ENCODE measurements at regions not wholly inside any gene's neighbourhood (a gene's known extent, or its start where the extent isn't known, plus 50 kb on each side); places are given as distances from the start of the nearest gene placed in this dataset.

DNA sequence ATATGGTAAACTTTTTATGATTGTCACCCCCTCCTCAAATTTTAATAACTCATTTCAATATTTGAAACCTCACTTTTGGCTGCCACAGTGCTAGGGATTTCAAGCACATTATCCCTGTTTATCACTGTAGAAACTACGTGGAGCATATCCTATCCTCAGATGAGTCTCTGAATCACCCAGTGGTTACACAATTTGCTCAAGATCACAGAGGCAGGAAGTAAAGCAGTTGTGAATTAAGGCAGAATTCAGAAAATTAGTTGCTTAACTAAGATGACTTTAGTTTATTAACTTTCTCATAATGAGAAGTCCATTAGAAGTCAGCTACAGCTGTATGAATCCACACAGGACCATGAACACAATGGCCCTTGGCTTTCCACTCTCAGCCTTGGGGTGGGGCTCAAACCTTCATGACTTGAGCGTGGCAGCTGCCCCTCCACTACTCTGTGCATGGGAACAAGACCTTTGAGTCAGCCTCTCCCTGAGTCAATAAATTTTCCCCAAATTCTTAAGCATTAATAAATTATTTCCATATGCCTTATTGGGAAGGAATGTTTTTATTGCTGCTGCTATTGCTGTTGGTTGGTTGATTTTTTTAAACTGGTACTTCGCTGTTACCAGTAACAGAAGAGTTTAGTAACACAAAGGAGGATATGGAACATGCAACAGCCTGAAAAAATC lies 369.0 kb downstream of the CBLN2 start:
- no peak for DNase-seq (ENCODE audit: insufficient read length, low spot score)
- no peak for FAIRE-seq
- TF ChIP-seq POLR2A (IDR thresholded peaks at IDR 0.05; ENCODE audit: low read depth, low read length) (no peak), TAF1 (IDR thresholded peaks at IDR 0.05; ENCODE audit: low read depth, low read length) (no peak), POLR2AphosphoS5 (IDR thresholded peaks at IDR 0.05; ENCODE audit: low read depth, low read length) (no peak), SPI1 (IDR thresholded peaks at IDR 0.05; ENCODE audit: low read depth, low read length) (no peak), POU2F2 (IDR thresholded peaks at IDR 0.05; ENCODE audit: low read depth, low read length) (no peak), PAX5 (IDR thresholded peaks at IDR 0.05; ENCODE audit: insufficient read depth, low read length, severe bottlenecking) (no peak)

DNA sequence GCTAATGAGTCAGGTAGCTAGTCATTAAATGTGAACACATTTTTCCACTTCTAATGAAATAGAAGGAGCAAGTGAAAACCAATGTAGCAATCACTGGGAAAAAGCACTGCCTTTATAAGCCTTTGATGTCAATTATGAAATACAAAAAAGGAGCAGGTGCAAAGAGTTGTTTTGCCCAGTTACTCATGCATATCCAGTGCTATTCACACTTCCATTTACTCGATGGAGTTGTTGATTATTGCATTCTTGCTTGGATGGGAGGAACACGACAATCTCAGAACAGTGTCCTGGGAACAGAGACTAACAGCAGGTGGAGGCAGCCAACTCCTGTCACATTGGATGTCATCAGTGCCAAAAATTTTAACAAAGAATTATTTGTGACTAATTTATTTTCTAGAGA lies 372.5 kb downstream of the CBLN2 start:
- FAIRE-seq: no peak
- no peak for DNase-seq (ENCODE audit: insufficient read length, low spot score)
- TF ChIP-seq PAX5 (IDR thresholded peaks at IDR 0.05; ENCODE audit: insufficient read depth, low read length, severe bottlenecking) (no peak), POLR2A (IDR thresholded peaks at IDR 0.05; ENCODE audit: low read depth, low read length) (no peak), POLR2AphosphoS5 (IDR thresholded peaks at IDR 0.05; ENCODE audit: low read depth, low read length) (no peak), POU2F2 (IDR thresholded peaks at IDR 0.05; ENCODE audit: low read depth, low read length) (no peak), TAF1 (IDR thresholded peaks at IDR 0.05; ENCODE audit: low read depth, low read length) (no peak), SPI1 (IDR thresholded peaks at IDR 0.05; ENCODE audit: low read depth, low read length) (no peak)

DNA sequence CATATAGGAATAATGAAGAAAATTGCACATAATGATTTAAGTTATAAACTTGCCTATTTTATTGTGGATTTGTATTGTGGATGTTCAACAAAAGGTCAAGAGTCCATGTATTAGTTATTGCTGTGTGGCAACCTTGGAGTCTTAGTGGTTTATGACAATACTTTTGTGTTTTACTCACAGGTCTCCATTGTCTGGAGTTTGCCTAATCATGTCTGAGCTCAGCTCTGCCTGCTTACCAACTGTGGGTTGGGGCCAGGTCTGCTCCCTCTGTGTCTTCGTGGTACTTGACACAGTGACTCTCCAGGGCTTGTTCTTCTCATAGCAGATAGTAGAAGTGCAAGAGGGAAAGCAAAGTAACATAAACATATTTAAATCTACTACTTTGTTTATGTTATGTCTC lies 382.5 kb downstream of the CBLN2 start:
- TF ChIP-seq POLR2A (IDR thresholded peaks at IDR 0.05; ENCODE audit: low read depth, low read length) (no peak), SPI1 (IDR thresholded peaks at IDR 0.05; ENCODE audit: low read depth, low read length) (no peak), TAF1 (IDR thresholded peaks at IDR 0.05; ENCODE audit: low read depth, low read length) (no peak), POLR2AphosphoS5 (IDR thresholded peaks at IDR 0.05; ENCODE audit: low read depth, low read length) (no peak)
- no peak for DNase-seq (ENCODE audit: insufficient read length, low spot score)
- no peak for FAIRE-seq

GRCh38 chr18:72160510-72161445 lies 383.4 kb downstream of the CBLN2 start:
- DNase-seq (ENCODE audit: insufficient read length, low spot score) (no peak), FAIRE-seq (no peak)
- TF ChIP-seq SPI1 (IDR thresholded peaks at IDR 0.05; ENCODE audit: low read depth, low read length) (peak; percentile 38; the same call in 1 of the 2 replicates), POU2F2 (IDR thresholded peaks at IDR 0.05; ENCODE audit: low read depth, low read length) (no peak)

DNA sequence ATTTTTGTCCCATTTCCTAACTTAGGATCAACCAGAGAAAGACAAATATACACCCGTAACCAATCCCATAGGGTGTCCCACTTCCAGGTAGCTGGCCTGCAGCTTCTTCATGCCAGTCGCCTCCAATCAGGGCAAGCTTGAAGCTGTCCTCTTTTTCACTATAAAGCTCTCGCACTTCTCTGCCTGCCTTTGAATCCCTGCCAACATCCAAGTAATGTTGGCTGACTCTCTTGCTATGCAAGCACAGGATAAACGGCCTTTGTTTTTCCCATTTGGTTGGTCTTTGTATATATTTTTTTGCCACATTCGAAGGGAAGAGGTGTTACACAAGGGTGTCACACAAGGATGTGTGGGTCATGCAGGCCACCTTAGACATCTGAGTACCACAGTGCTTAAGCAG lies 388.8 kb downstream of the CBLN2 start:
- TF ChIP-seq POLR2AphosphoS5 (IDR thresholded peaks at IDR 0.05; ENCODE audit: low read depth, low read length) (no peak), SPI1 (IDR thresholded peaks at IDR 0.05; ENCODE audit: low read depth, low read length) (no peak), PAX5 (IDR thresholded peaks at IDR 0.05; ENCODE audit: insufficient read depth, low read length, severe bottlenecking) (no peak)
- FAIRE-seq (no peak), DNase-seq (ENCODE audit: insufficient read length, low spot score) (no peak)

- FAIRE-seq (no peak), DNase-seq (ENCODE audit: insufficient read length, low spot score) (no peak)
- no peak for TF ChIP-seq TAF1 (IDR thresholded peaks at IDR 0.05; ENCODE audit: low read depth, low read length)
Measured at GRCh38 chr18:72154926-72155325, 389.2 kb downstream of the CBLN2 start.

- TF ChIP-seq SPI1 (IDR thresholded peaks at IDR 0.05; ENCODE audit: low read depth, low read length) (no peak), POLR2A (IDR thresholded peaks at IDR 0.05; ENCODE audit: low read depth, low read length) (no peak), POLR2AphosphoS5 (IDR thresholded peaks at IDR 0.05; ENCODE audit: low read depth, low read length) (no peak), PAX5 (IDR thresholded peaks at IDR 0.05; ENCODE audit: insufficient read depth, low read length, severe bottlenecking) (no peak), POU2F2 (IDR thresholded peaks at IDR 0.05; ENCODE audit: low read depth, low read length) (no peak), TAF1 (IDR thresholded peaks at IDR 0.05; ENCODE audit: low read depth, low read length) (no peak)
- no peak for FAIRE-seq
- DNase-seq (ENCODE audit: insufficient read length, low spot score): no peak
Measured at GRCh38 chr18:72152935-72153334, 391.2 kb downstream of the CBLN2 start.

DNA sequence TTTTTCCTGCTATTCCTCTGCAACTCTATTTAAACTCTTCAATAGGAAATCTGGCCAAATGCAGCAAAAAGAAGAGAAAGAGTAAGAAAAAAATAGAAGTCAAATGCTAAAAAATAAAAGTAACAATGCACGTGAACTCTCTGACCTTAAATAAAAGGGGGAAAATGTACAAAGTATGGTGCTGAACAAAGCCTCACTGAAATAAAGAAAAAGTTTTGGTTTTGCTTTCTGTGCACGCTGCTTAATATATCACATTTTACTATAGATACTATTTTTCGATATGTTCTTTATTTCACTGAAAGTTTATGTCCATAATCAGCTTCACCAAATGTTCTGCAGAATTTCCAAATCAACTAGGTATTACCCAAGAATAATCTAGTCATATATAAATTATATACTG lies 396.3 kb downstream of the CBLN2 start:
- DNase-seq (ENCODE audit: insufficient read length, low spot score): no peak
- FAIRE-seq: no peak
- TF ChIP-seq POU2F2 (IDR thresholded peaks at IDR 0.05; ENCODE audit: low read depth, low read length) (no peak), PAX5 (IDR thresholded peaks at IDR 0.05; ENCODE audit: insufficient read depth, low read length, severe bottlenecking) (no peak), POLR2A (IDR thresholded peaks at IDR 0.05; ENCODE audit: low read depth, low read length) (no peak), TAF1 (IDR thresholded peaks at IDR 0.05; ENCODE audit: low read depth, low read length) (no peak), SPI1 (IDR thresholded peaks at IDR 0.05; ENCODE audit: low read depth, low read length) (no peak), POLR2AphosphoS5 (IDR thresholded peaks at IDR 0.05; ENCODE audit: low read depth, low read length) (no peak)

DNA sequence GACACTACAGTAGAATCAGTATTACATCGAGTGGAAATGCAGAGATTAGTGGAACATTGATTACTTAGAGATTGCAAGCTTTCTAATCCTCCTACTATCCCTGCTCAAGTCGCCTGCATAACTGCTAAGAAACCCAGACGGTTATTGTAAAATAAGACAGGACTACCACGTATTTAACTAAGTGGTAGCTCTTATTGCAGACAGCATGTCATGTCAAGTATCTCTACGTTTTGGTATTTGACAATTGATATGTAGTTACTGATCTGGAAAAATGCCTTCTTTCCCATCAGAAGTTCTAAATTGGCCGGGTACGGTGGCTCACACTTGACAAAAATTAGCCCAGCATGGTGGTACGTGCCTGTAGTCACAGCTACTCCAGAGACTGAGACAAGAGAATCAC lies 404.1 kb downstream of the CBLN2 start:
- FAIRE-seq (no peak), DNase-seq (ENCODE audit: insufficient read length, low spot score) (no peak)
- TF ChIP-seq POU2F2 (IDR thresholded peaks at IDR 0.05; ENCODE audit: low read depth, low read length) (no peak), SPI1 (IDR thresholded peaks at IDR 0.05; ENCODE audit: low read depth, low read length) (no peak), TAF1 (IDR thresholded peaks at IDR 0.05; ENCODE audit: low read depth, low read length) (no peak), POLR2A (IDR thresholded peaks at IDR 0.05; ENCODE audit: low read depth, low read length) (no peak), POLR2AphosphoS5 (IDR thresholded peaks at IDR 0.05; ENCODE audit: low read depth, low read length) (no peak), PAX5 (IDR thresholded peaks at IDR 0.05; ENCODE audit: insufficient read depth, low read length, severe bottlenecking) (no peak)

DNA sequence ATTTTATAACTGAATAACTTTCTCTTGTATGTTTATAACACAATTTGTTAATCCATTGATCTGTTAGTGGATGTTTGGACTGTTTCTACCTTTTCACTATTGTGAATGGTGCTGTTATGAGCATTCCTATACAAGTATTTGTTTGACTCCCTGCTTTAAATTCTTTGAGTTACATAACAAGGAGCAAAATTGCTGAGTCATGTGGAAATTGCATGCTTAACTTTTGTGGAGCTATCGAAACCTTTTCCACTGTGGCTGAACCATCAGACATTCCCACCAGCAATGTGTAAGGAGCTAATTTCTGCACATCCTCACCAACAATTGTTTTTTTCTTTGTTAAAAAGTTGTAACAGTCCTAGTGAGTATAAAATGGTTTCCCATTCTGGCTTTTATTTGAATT lies 415.5 kb downstream of the CBLN2 start:
- TF ChIP-seq SPI1 (IDR thresholded peaks at IDR 0.05; ENCODE audit: low read depth, low read length): no peak
- no peak for TF ChIP-seq POU2F2 (IDR thresholded peaks at IDR 0.05; ENCODE audit: low read depth, low read length)
- TF ChIP-seq PAX5 (IDR thresholded peaks at IDR 0.05; ENCODE audit: insufficient read depth, low read length, severe bottlenecking): no peak
- TF ChIP-seq POLR2A (IDR thresholded peaks at IDR 0.05; ENCODE audit: low read depth, low read length): no peak
- no peak for TF ChIP-seq POLR2AphosphoS5 (IDR thresholded peaks at IDR 0.05; ENCODE audit: low read depth, low read length)
- no peak for TF ChIP-seq TAF1 (IDR thresholded peaks at IDR 0.05; ENCODE audit: low read depth, low read length)
- no peak for DNase-seq (ENCODE audit: insufficient read length, low spot score)
- FAIRE-seq: no peak

All from GM12891 (cell line).